ENCODE measurements at regions not wholly inside any gene's neighbourhood (a gene's known extent, or its start where the extent isn't known, plus 50 kb on each side); places are given as distances from the start of the nearest gene placed in this dataset.
"Not testable (repeated sequence)": the region's sequence is repeated elsewhere in the genome, so short reads cannot be mapped to it uniquely, and the experiment has no call there.

GRCh38 chr11:115607621-115608221 is 103.5 kb upstream of the CADM1 start:
- no peak for DNase-seq (ENCODE audit: low spot score)

- no peak for DNase-seq (ENCODE audit: low spot score)
Measured at GRCh38 chr11:115606498-115607220, 102.4 kb upstream of the CADM1 start.

- no peak for DNase-seq (ENCODE audit: low spot score)
Measured at GRCh38 chr11:115605871-115606497, 101.8 kb upstream of the CADM1 start.

GRCh38 chr11:115605397-115605796 is 101.2 kb upstream of the CADM1 start:
- DNase-seq (ENCODE audit: low spot score): not testable (repeated sequence)

GRCh38 chr11:115599125-115599524 is 94.9 kb upstream of the CADM1 start:
- no peak for DNase-seq (ENCODE audit: low spot score)

- no peak for DNase-seq (ENCODE audit: low spot score)
Measured at GRCh38 chr11:115598257-115598901, 94.2 kb upstream of the CADM1 start.

- no peak for DNase-seq (ENCODE audit: low spot score)
Measured at GRCh38 chr11:115591380-115591779, 87.2 kb upstream of the CADM1 start.

GRCh38 chr11:115590254-115590653 is 86.0 kb upstream of the CADM1 start:
- no peak for DNase-seq (ENCODE audit: low spot score)

- DNase-seq (ENCODE audit: low spot score): no peak
Measured at GRCh38 chr11:115587718-115588342, 83.6 kb upstream of the CADM1 start.

GRCh38 chr11:115585361-115586024 is 81.3 kb upstream of the CADM1 start:
- no peak for DNase-seq (ENCODE audit: low spot score)

GRCh38 chr11:115581871-115582639 is 77.8 kb upstream of the CADM1 start:
- DNase-seq (ENCODE audit: low spot score): no peak

GRCh38 chr11:115580927-115581680 is 76.9 kb upstream of the CADM1 start:
- peak; percentile 58 for DNase-seq (ENCODE audit: low spot score)

- no peak for DNase-seq (ENCODE audit: low spot score)
Measured at GRCh38 chr11:115580416-115580815, 76.2 kb upstream of the CADM1 start.

GRCh38 chr11:115579181-115579825 is 75.1 kb upstream of the CADM1 start:
- no peak for DNase-seq (ENCODE audit: low spot score)

GRCh38 chr11:115578275-115578674 is 74.1 kb upstream of the CADM1 start:
- DNase-seq (ENCODE audit: low spot score): no peak

- no peak for DNase-seq (ENCODE audit: low spot score)
Measured at GRCh38 chr11:115577701-115578100, 73.5 kb upstream of the CADM1 start.

GRCh38 chr11:115576606-115577380 is 72.6 kb upstream of the CADM1 start:
- DNase-seq (ENCODE audit: low spot score): no peak

GRCh38 chr11:115572551-115572950 is 68.3 kb upstream of the CADM1 start:
- no peak for DNase-seq (ENCODE audit: low spot score)

GRCh38 chr11:115566180-115566764 is 62.1 kb upstream of the CADM1 start:
- DNase-seq (ENCODE audit: low spot score): no peak
